ENCODE measurements at regions not wholly inside any gene's neighbourhood (a gene's known extent, or its start where the extent isn't known, plus 50 kb on each side); places are given as distances from the start of the nearest gene placed in this dataset.

GRCh38 chr11:42620796-42621195 lies 691.0 kb upstream of the API5 start:
- DNase-seq (ENCODE audit: low spot score) = no peak

GRCh38 chr11:42625757-42626665 lies 685.8 kb upstream of the API5 start:
- Mint-ChIP-seq H3K9me3 (peaks cover 18% of the 10 kb centered on the region), H3K27ac (no peak overlapping the region), H3K27me3 (ENCODE audit: low read depth) (no peaks in the 10 kb centered on the region), H3K4me3 (ENCODE audit: low read depth) (no peak overlapping the region), H3K36me3 (ENCODE audit: low read depth) (no peaks in the 10 kb centered on the region), H3K4me1 (ENCODE audit: low read depth) (no peaks in the 10 kb centered on the region)
- intact Hi-C loops (cut with micrococcal nuclease) = no loop called here
- DNase-seq (ENCODE audit: low spot score) = no peak

More at GRCh38 chr11:42620796-42621195, 691.0 kb upstream of the API5 start:
- H3K4me1 Mint-ChIP-seq (ENCODE audit: low read depth) = no peaks in the 10 kb centered on the region
- H3K4me3 Mint-ChIP-seq (ENCODE audit: low read depth) = no peak overlapping the region
- H3K27ac Mint-ChIP-seq = no peak overlapping the region
- H3K9me3 Mint-ChIP-seq = peaks cover 23% of the 10 kb centered on the region
- H3K36me3 Mint-ChIP-seq (ENCODE audit: low read depth) = no peaks in the 10 kb centered on the region
- H3K27me3 Mint-ChIP-seq (ENCODE audit: low read depth) = no peaks in the 10 kb centered on the region
- intact Hi-C loops (cut with micrococcal nuclease) = no loop called here

- Mint-ChIP-seq H3K27ac (no peak overlapping the region), H3K4me3 (ENCODE audit: low read depth) (no peak overlapping the region), H3K27me3 (ENCODE audit: low read depth) (no peaks in the 10 kb centered on the region), H3K36me3 (ENCODE audit: low read depth) (no peaks in the 10 kb centered on the region), H3K4me1 (ENCODE audit: low read depth) (no peaks in the 10 kb centered on the region), H3K9me3 (peaks cover 26% of the 10 kb centered on the region)
- intact Hi-C loops (cut with micrococcal nuclease) = no loop called here
- no peak for DNase-seq (ENCODE audit: low spot score)
Observed at GRCh38 chr11:42631220-42631843, 680.5 kb upstream of the API5 start.

DNA sequence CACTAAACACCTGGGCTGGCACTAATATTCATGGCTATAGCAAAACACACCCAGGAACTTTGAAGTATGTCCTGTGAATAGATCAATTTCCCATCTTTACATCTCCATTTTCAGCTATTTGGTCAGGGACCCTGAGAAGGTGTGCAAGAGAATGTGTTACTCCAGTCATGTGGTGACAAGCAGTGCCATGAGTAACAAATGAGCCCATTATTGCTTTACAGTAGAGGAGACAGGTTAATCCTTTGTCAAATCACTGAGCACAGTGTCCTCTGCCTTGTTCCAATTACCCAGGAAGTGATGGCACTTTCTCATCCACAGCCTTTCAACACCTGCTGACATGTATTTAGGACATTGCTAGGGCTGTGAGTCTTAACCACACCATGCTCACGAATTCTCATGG lies 664.8 kb upstream of the API5 start:
- Mint-ChIP-seq H3K9me3 (peaks cover 31% of the 10 kb centered on the region), H3K27ac (no peak overlapping the region), H3K4me3 (ENCODE audit: low read depth) (no peak overlapping the region), H3K4me1 (ENCODE audit: low read depth) (no peaks in the 10 kb centered on the region), H3K36me3 (ENCODE audit: low read depth) (no peaks in the 10 kb centered on the region), H3K27me3 (ENCODE audit: low read depth) (no peaks in the 10 kb centered on the region)
- intact Hi-C loops (cut with micrococcal nuclease) = no loop called here
- no peak for DNase-seq (ENCODE audit: low spot score)

- Mint-ChIP-seq H3K27me3 (ENCODE audit: low read depth) (no peaks in the 10 kb centered on the region), H3K36me3 (ENCODE audit: low read depth) (no peaks in the 10 kb centered on the region), H3K27ac (no peak overlapping the region), H3K9me3 (peaks cover 21% of the 10 kb centered on the region), H3K4me1 (ENCODE audit: low read depth) (no peaks in the 10 kb centered on the region), H3K4me3 (ENCODE audit: low read depth) (no peak overlapping the region)
- intact Hi-C loops (cut with micrococcal nuclease) = no loop called here
- no peak for DNase-seq (ENCODE audit: low spot score)
Observed at GRCh38 chr11:42647993-42648392, 663.8 kb upstream of the API5 start.

GRCh38 chr11:42651621-42652020 lies 660.2 kb upstream of the API5 start:
- Mint-ChIP-seq H3K27ac (no peak overlapping the region), H3K9me3 (peaks cover 24% of the 10 kb centered on the region), H3K27me3 (ENCODE audit: low read depth) (no peaks in the 10 kb centered on the region), H3K4me1 (ENCODE audit: low read depth) (no peaks in the 10 kb centered on the region), H3K36me3 (ENCODE audit: low read depth) (no peaks in the 10 kb centered on the region), H3K4me3 (ENCODE audit: low read depth) (no peak overlapping the region)
- no peak for DNase-seq (ENCODE audit: low spot score)
- intact Hi-C loops (cut with micrococcal nuclease) = no loop called here

DNA sequence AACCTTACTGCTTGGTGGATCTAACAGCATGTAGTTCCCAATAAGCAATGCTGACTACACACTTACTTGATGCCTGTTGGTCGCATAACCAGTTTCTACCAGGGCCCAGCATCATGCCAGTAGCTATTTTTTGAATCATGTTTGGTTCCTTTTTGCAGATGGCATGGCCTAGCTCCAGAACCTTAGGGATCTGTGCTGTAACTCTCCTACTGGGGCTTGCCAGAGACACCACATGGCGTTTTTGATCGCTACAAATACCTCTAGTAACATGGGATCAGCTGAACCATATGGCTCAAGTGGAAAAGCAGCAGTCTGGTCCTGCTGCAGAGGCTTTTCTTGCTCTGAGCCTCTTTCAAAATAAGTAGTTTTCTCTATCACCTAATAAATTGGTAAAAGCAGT lies 654.6 kb upstream of the API5 start:
- Mint-ChIP-seq H3K27ac (no peak overlapping the region), H3K9me3 (peaks cover 13% of the 10 kb centered on the region), H3K4me1 (ENCODE audit: low read depth) (no peaks in the 10 kb centered on the region), H3K36me3 (ENCODE audit: low read depth) (no peaks in the 10 kb centered on the region), H3K4me3 (ENCODE audit: low read depth) (no peak overlapping the region), H3K27me3 (ENCODE audit: low read depth) (no peaks in the 10 kb centered on the region)
- DNase-seq (ENCODE audit: low spot score) = no peak
- intact Hi-C loops (cut with micrococcal nuclease) = no loop called here

DNA sequence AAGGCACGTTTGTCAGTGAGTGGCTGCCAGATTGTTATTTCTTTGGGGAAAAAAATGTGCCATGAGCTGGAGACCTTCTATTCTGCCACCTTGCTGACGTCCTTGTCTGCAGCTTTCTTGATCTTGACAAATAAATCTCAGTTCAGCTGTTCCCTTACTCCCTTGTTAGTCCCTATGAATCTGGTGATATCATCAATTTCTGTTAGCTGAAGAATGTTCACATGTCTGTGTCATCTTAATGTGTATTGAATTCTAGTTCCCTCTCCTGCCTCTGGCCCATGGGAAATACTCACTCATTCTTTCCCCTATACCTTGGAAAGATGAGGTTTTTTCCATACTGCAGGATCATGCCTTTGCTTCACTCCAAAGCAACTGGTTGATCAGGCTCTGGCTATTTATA lies 649.9 kb upstream of the API5 start:
- Mint-ChIP-seq H3K9me3 (peaks cover 11% of the 10 kb centered on the region), H3K4me1 (ENCODE audit: low read depth) (no peaks in the 10 kb centered on the region), H3K27me3 (ENCODE audit: low read depth) (no peaks in the 10 kb centered on the region), H3K4me3 (ENCODE audit: low read depth) (no peak overlapping the region), H3K27ac (no peak overlapping the region), H3K36me3 (ENCODE audit: low read depth) (no peaks in the 10 kb centered on the region)
- DNase-seq (ENCODE audit: low spot score) = no peak
- intact Hi-C loops (cut with micrococcal nuclease) = no loop called here

- Mint-ChIP-seq H3K27me3 (ENCODE audit: low read depth) (no peaks in the 10 kb centered on the region), H3K4me1 (ENCODE audit: low read depth) (no peaks in the 10 kb centered on the region), H3K4me3 (ENCODE audit: low read depth) (no peak overlapping the region), H3K36me3 (ENCODE audit: low read depth) (no peaks in the 10 kb centered on the region), H3K27ac (no peak overlapping the region), H3K9me3 (peaks cover 41% of the 10 kb centered on the region)
- intact Hi-C loops (cut with micrococcal nuclease) = no loop called here
- DNase-seq (ENCODE audit: low spot score) = no peak
Observed at GRCh38 chr11:42669248-42669976, 642.4 kb upstream of the API5 start.

DNA sequence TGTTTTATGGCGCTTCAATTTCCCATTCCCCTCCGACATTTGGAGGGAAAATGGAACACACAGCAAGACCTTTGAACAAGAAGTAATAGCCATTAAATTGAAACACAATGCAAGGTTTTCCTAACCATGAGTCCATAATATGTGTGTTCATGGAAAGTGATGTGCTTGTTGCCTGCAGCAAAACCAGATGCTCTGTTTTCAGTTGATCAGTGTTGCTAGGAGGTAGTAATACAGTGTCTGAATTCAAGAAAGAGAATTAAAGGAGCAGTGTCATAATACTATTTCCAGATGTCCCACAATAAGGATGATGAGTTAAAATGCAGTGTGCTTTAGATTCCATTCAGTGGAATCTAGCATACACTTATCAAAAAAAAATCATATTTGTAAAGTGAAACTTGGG lies 637.4 kb upstream of the API5 start:
- H3K9me3 Mint-ChIP-seq = peaks cover 29% of the 10 kb centered on the region
- H3K27me3 Mint-ChIP-seq (ENCODE audit: low read depth) = no peaks in the 10 kb centered on the region
- intact Hi-C loops (cut with micrococcal nuclease) = no loop called here
- H3K4me1 Mint-ChIP-seq (ENCODE audit: low read depth) = no peaks in the 10 kb centered on the region
- DNase-seq (ENCODE audit: low spot score) = no peak
- H3K4me3 Mint-ChIP-seq (ENCODE audit: low read depth) = no peak overlapping the region
- no peaks in the 10 kb centered on the region for H3K36me3 Mint-ChIP-seq (ENCODE audit: low read depth)
- no peak overlapping the region for H3K27ac Mint-ChIP-seq

- intact Hi-C loops (cut with micrococcal nuclease) = no loop called here
- no peak for DNase-seq (ENCODE audit: low spot score)
- no peak overlapping the region for H3K4me3 Mint-ChIP-seq (ENCODE audit: low read depth)
- no peaks in the 10 kb centered on the region for H3K36me3 Mint-ChIP-seq (ENCODE audit: low read depth)
- no peaks in the 10 kb centered on the region for H3K4me1 Mint-ChIP-seq (ENCODE audit: low read depth)
- H3K27ac Mint-ChIP-seq = no peak overlapping the region
- peaks cover 17% of the 10 kb centered on the region for H3K9me3 Mint-ChIP-seq
- no peaks in the 10 kb centered on the region for H3K27me3 Mint-ChIP-seq (ENCODE audit: low read depth)
Observed at GRCh38 chr11:42707541-42707940, 604.3 kb upstream of the API5 start.

GRCh38 chr11:42709216-42709615 lies 602.6 kb upstream of the API5 start:
- H3K27ac Mint-ChIP-seq = no peak overlapping the region
- DNase-seq (ENCODE audit: low spot score) = no peak
- H3K27me3 Mint-ChIP-seq (ENCODE audit: low read depth) = no peaks in the 10 kb centered on the region
- H3K9me3 Mint-ChIP-seq = peaks cover 15% of the 10 kb centered on the region
- H3K4me1 Mint-ChIP-seq (ENCODE audit: low read depth) = no peaks in the 10 kb centered on the region
- no peaks in the 10 kb centered on the region for H3K36me3 Mint-ChIP-seq (ENCODE audit: low read depth)
- no peak overlapping the region for H3K4me3 Mint-ChIP-seq (ENCODE audit: low read depth)
- intact Hi-C loops (cut with micrococcal nuclease) = no loop called here

- intact Hi-C loops (cut with micrococcal nuclease) = no loop called here
- no peaks in the 10 kb centered on the region for H3K27me3 Mint-ChIP-seq (ENCODE audit: low read depth)
- no peak overlapping the region for H3K27ac Mint-ChIP-seq
- no peaks in the 10 kb centered on the region for H3K36me3 Mint-ChIP-seq (ENCODE audit: low read depth)
- H3K4me1 Mint-ChIP-seq (ENCODE audit: low read depth) = no peaks in the 10 kb centered on the region
- H3K4me3 Mint-ChIP-seq (ENCODE audit: low read depth) = no peak overlapping the region
- no peak for DNase-seq (ENCODE audit: low spot score)
- peaks cover 27% of the 10 kb centered on the region for H3K9me3 Mint-ChIP-seq
Observed at GRCh38 chr11:42713279-42713678, 598.5 kb upstream of the API5 start.

All from activated T-helper 2 cell treated with anti-CD3 and anti-CD28 coated beads, Interferon-gamma antibody, Interleukin-2, Interleukin-4, amounts not matched to agents 10 μg/mL and 5 μg/mL and 100 μg/mL, durations not matched to agents 14 hours and 24 hours and 36 hours (primary cell).